ENCODE measurements at regions not wholly inside any gene's neighbourhood (a gene's known extent, or its start where the extent isn't known, plus 50 kb on each side); places are given as distances from the start of the nearest gene placed in this dataset.

DNA sequence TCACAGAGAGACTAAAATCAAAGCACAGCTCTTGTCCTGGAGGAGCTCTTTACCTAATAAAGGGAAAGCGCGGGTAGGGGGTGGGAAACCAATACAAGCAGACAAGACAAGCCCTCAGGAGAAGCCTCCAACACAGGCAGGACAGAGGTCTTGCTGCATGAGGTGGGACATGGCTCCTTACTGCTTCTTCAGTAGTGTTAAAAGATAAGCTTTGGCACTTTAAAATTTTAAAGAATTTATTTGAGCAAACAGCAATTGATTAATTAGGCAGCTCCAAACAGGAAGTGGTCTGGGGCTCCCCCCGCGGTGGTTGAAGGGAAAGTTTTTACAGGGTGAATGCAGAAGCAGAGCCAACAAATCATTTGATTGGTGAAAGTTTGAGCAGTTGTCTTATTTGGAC is 50.3 kb upstream of the MACC1 start:
- no peak for DNase-seq (ENCODE audit: low read depth)

DNA sequence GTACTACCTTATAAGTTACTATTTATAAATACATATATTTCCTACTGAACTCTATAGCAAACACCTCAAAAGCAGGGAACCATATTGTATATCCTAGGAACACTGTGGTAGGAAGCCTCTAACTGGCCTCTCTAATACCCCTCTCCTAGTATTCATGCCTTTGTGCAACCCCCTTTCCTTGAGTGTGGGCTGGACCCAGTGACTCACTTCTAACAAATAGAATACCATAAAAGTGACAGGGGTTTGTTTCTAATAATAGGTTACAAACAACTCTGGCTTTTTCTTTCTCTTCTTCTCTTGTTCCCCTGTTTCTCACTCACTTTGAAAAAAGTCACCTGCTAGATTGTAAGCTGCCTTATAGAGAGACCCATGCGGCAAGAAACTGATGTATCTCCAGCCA is 51.6 kb upstream of the MACC1 start:
- no peak overlapping the region for H3K4me3 ChIP-seq (ENCODE audit: low read depth, low read length)
- DNase-seq (ENCODE audit: low read depth): no peak
- TF ChIP-seq, protein P1, sequence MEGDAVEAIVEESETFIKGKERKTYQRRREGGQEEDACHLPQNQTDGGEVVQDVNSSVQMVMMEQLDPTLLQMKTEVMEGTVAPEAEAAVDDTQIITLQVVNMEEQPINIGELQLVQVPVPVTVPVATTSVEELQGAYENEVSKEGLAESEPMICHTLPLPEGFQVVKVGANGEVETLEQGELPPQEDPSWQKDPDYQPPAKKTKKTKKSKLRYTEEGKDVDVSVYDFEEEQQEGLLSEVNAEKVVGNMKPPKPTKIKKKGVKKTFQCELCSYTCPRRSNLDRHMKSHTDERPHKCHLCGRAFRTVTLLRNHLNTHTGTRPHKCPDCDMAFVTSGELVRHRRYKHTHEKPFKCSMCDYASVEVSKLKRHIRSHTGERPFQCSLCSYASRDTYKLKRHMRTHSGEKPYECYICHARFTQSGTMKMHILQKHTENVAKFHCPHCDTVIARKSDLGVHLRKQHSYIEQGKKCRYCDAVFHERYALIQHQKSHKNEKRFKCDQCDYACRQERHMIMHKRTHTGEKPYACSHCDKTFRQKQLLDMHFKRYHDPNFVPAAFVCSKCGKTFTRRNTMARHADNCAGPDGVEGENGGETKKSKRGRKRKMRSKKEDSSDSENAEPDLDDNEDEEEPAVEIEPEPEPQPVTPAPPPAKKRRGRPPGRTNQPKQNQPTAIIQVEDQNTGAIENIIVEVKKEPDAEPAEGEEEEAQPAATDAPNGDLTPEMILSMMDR (IDR thresholded peaks at IDR 0.05; ENCODE audit: low read depth, low read length, missing control alignments): no peak

More for the DNA sequence above, 50.3 kb upstream of the MACC1 start:
- H3K4me3 ChIP-seq (ENCODE audit: low read depth, low read length): no peak overlapping the region
- TF ChIP-seq, protein P1 (IDR thresholded peaks at IDR 0.05; ENCODE audit: low read depth, low read length, missing control alignments): no peak

DNA sequence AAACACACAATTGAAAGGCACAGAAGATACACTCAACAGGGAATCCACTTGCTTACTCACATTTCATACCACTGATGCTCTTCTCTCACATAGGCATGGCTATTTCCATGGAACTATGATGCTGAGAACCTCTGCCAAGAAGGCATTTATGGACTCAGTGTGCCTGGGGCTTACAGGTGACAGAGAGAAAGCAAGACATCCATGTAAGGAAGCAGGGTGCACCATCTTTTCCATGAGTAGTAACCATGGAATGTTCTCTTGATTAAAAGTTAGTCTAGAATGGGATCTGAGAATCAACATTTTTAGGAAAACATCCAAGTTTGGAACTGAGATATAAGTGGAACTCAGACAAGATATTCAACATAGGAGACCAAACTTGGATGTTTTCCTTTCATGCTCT is 52.5 kb upstream of the MACC1 start:
- TF ChIP-seq, protein P1 (IDR thresholded peaks at IDR 0.05; ENCODE audit: low read depth, low read length, missing control alignments): no peak
- no peak overlapping the region for H3K4me3 ChIP-seq (ENCODE audit: low read depth, low read length)
- DNase-seq (ENCODE audit: low read depth): no peak

DNA sequence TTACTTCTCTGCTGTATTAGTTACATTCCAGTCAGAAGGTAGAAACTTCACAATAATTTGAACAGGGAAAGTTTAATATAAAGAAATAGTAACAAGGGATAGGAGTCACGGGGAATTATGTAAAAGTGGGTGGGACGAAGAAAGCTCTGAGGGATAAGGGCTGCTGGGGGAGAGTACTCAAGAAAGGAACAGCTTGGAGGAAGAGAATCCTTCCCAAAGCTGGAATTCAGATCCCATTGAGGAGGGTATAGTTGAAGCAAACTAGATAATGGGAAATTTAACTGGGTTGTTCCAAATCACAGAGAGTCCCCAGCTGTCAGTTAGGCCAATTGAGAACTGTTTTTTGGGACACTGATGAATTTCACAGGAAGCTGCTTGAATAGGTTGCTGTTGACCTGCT is 53.2 kb upstream of the MACC1 start:
- no peak overlapping the region for H3K4me3 ChIP-seq (ENCODE audit: low read depth, low read length)

DNA sequence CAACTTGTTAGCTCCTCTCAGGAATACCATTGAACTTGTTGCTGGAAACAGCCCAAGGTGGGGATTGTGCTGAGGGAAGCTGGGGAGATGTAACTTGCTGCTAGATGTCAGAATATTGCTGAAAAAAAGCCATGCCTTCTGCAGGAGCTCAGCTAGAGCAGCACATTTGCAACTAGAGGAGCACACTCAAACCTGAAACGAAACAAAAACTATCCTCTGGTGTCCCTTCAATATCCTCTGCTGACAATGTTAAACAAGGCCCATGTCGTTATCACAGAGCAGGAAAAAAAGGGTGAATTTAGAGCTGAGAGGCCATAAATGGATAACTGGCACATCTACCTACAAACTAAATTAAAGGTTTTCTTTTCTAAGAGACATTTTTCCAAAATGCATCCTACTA is 53.7 kb upstream of the MACC1 start:
- peak; percentile 72 for DNase-seq (ENCODE audit: low read depth)
- TF ChIP-seq, protein P1 (IDR thresholded peaks at IDR 0.05; ENCODE audit: low read depth, low read length, missing control alignments): no peak
- no peak overlapping the region; the same call in 1 of the 2 replicates for H3K4me3 ChIP-seq (ENCODE audit: low read depth, low read length)

More for the DNA sequence above, 53.2 kb upstream of the MACC1 start:
- TF ChIP-seq, protein P1 (IDR thresholded peaks at IDR 0.05; ENCODE audit: low read depth, low read length, missing control alignments): no peak
- DNase-seq (ENCODE audit: low read depth): no peak

DNA sequence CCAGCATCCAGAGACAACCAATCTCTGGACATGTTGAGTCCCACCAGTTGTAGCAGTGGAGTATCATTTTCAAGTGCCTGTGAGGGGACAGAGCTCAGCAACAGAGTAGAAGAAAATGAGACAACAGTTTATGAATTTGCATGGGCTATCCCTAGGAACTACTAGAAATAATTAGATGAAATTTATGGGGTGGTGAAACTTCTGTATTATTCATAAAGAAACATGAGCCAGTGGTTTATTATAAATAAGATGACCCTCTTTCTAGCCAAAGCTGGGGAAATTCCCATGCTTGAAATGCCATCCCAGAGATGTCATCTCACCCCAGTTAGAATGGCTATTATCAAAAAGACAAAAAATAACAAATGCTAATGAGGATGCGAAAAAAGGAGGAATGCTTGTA is 55.1 kb upstream of the ITGB8 start:
- H3K4me3 ChIP-seq (ENCODE audit: low read depth, low read length): no peak overlapping the region
- TF ChIP-seq, protein P1 (IDR thresholded peaks at IDR 0.05; ENCODE audit: low read depth, low read length, missing control alignments): no peak
- no peak for DNase-seq (ENCODE audit: low read depth)

DNA sequence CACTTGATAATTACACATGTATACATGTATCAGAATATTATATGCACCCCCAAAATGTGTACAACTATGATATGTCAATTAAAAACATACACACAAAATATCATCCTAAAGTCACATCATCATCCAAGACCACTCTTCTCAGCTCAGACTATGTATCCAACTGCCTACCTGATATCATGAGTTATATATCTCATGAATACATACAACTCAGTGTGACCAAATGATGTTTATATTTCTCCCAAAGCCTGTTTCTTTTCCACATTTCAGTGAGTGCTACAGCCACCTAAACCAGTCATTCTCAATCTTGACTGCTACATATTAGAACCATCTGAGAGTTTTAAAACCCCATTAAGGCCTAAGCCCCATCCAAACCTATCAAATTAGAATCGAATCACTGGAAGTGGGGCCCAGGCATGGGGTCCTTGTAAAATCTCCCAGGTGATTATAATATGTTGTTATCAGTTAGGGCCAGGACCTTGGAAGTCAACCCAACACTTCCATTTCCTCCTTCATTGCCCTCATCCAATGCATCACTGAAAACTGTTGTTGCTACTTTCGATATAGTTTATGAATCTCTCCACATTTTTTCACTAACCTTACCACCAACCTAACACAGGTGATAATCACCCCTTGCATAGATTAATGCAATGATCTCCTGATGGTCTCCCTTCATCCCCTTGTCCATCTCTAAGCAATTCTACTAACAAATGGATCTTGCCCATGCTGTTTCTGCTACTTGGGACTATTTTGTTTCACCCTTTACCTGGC is 53.8 kb upstream of the ITGB8 start:
- DNase-seq (ENCODE audit: low read depth): no peak
- H3K4me3 ChIP-seq (ENCODE audit: low read depth, low read length): no peak overlapping the region
- TF ChIP-seq, protein P1 (IDR thresholded peaks at IDR 0.05; ENCODE audit: low read depth, low read length, missing control alignments): no peak

Measured in GM12864 (cell line).